SK-N-SH treated with all-trans-retinoic acid at 6 μM for 48 hours (cell line): ENCODE measurements at regions not wholly inside any gene's neighbourhood (a gene's known extent, or its start where the extent isn't known, plus 50 kb on each side); places are given as distances from the start of the nearest gene placed in this dataset.

ENCODE experiments used
- ATAC-seq: fragments of 200-7000 bp; cut with Tn5 transposase; 3 replicates; pipeline ENCODE4 v1.9.1; 2020; ENCODE audit warnings: mild to moderate bottlenecking, moderate library complexity
- ARNTL ChIP-seq: fragments of 450-650 bp; formaldehyde crosslinking; IDR thresholded peaks from 2 replicates; pipeline ENCODE4 v1.5.0; 2020; ENCODE audit warnings: low read depth, mild to moderate bottlenecking, moderate library complexity, borderline replicate concordance
- BACH2 ChIP-seq: fragments of 250-450 bp; sonication (Bioruptor Pico); IDR thresholded peaks from 2 replicates; pipeline ENCODE4 v1.9.0; 2021; ENCODE audit warnings: mild to moderate bottlenecking, borderline replicate concordance
- CREB5 ChIP-seq: fragments of 250-450 bp; sonication (Bioruptor Pico); IDR thresholded peaks from 2 replicates; pipeline ENCODE4 v1.5.1; 2020; ENCODE audit warnings: low read depth, mild to moderate bottlenecking, moderate library complexity
- CSDC2 ChIP-seq: fragments of 250-450 bp; sonication (Bioruptor Pico); IDR thresholded peaks from 2 replicates; pipeline ENCODE4 v1.5.0; 2020; ENCODE audit warnings: mild to moderate bottlenecking, moderate library complexity
- ESRRG ChIP-seq: fragments of 250-450 bp; sonication (Bioruptor Pico); IDR thresholded peaks from 2 replicates; pipeline ENCODE4 v1.6.1; 2021; ENCODE audit warnings: mild to moderate bottlenecking
- GLIS3 ChIP-seq: fragments of 250-450 bp; sonication (Bioruptor Pico); IDR thresholded peaks from 2 replicates; pipeline ENCODE4 v1.5.0; 2020; ENCODE audit warnings: mild to moderate bottlenecking, moderate library complexity
- OSR1 ChIP-seq: fragments of 250-450 bp; sonication (Bioruptor Pico); IDR thresholded peaks from 2 replicates; pipeline ENCODE4 v1.8.0; 2022; ENCODE audit warnings: moderate library complexity, mild to moderate bottlenecking, inconsistent platforms
- POU6F1 ChIP-seq: fragments of 250-450 bp; sonication (Bioruptor Pico); IDR thresholded peaks from 2 replicates; pipeline ENCODE4 v1.8.0; 2021; ENCODE audit warnings: low read depth, mild to moderate bottlenecking, moderate library complexity, borderline replicate concordance
- RARB ChIP-seq: fragments of 250-450 bp; sonication (Bioruptor Pico); IDR thresholded peaks from 2 replicates; pipeline ENCODE4 v1.8.0; 2021; ENCODE audit warnings: mild to moderate bottlenecking, moderate library complexity
- SNAI2 ChIP-seq: fragments of 250-450 bp; sonication (Bioruptor Pico); IDR thresholded peaks from 2 replicates; pipeline ENCODE4 v1.5.0; 2020; ENCODE audit warnings: mild to moderate bottlenecking, moderate library complexity
- TCF4 ChIP-seq: fragments of 250-450 bp; sonication (Bioruptor Pico); IDR thresholded peaks from 2 replicates; pipeline ENCODE4 v1.8.0; 2021; ENCODE audit warnings: mild to moderate bottlenecking, moderate library complexity, borderline replicate concordance
- TSHZ2 ChIP-seq: fragments of 250-450 bp; sonication (Bioruptor Pico); IDR thresholded peaks from 2 replicates; pipeline ENCODE4 v1.5.0; 2020; ENCODE audit warnings: mild to moderate bottlenecking, moderate library complexity
- ZC3H10 ChIP-seq: fragments of 250-450 bp; sonication (Bioruptor Pico); IDR thresholded peaks from 2 replicates; pipeline ENCODE4 v1.5.1; 2021; ENCODE audit warnings: mild to moderate bottlenecking, moderate library complexity
- ZFP3 ChIP-seq: fragments of 250-450 bp; sonication (Bioruptor Pico); IDR thresholded peaks from 2 replicates; pipeline ENCODE4 v1.5.0; 2020; ENCODE audit warnings: mild to moderate bottlenecking, moderate library complexity
- ZFP30 ChIP-seq: fragments of 450-650 bp; formaldehyde crosslinking; IDR thresholded peaks from 2 replicates; pipeline ENCODE4 v1.5.0; 2022; ENCODE audit warnings: mild to moderate bottlenecking, moderate library complexity
- ZNF565 ChIP-seq: fragments of 450-650 bp; formaldehyde crosslinking; conservative IDR thresholded peaks from 2 replicates; pipeline ENCODE4 v1.5.0; 2020; ENCODE audit warnings: low read depth, mild to moderate bottlenecking, moderate library complexity
- ZNF8 ChIP-seq: fragments of 450-650 bp; formaldehyde crosslinking; IDR thresholded peaks from 2 replicates; pipeline ENCODE4 v1.5.0; 2020; ENCODE audit warnings: mild to moderate bottlenecking, moderate library complexity
- TF ChIP-seq, protein P1 (sequence below): fragments of 250-450 bp; sonication (Bioruptor Pico); IDR thresholded peaks from 2 replicates; pipeline ENCODE4 v1.5.1; 2021; ENCODE audit warnings: mild to moderate bottlenecking, moderate library complexity
- TF ChIP-seq, protein P2 (sequence below): fragments of 250-450 bp; sonication (Bioruptor Pico); IDR thresholded peaks from 2 replicates; pipeline ENCODE4 v1.8.0; 2020; ENCODE audit warnings: mild to moderate bottlenecking, moderate library complexity, borderline replicate concordance

GRCh38 chr16:86213437-86214205 is 296.7 kb upstream of the FOXF1 start:
- TF ChIP-seq TSHZ2 (no peak), POU6F1 (CRISPR knock-in tag) (no peak), OSR1 (CRISPR knock-in tag) (no peak), ZNF565 (CRISPR knock-in tag) (no peak), GLIS3 (CRISPR knock-in tag) (no peak), ZC3H10 (CRISPR knock-in tag) (no peak), ESRRG (CRISPR knock-in tag) (no peak)
- TF ChIP-seq, protein P1, sequence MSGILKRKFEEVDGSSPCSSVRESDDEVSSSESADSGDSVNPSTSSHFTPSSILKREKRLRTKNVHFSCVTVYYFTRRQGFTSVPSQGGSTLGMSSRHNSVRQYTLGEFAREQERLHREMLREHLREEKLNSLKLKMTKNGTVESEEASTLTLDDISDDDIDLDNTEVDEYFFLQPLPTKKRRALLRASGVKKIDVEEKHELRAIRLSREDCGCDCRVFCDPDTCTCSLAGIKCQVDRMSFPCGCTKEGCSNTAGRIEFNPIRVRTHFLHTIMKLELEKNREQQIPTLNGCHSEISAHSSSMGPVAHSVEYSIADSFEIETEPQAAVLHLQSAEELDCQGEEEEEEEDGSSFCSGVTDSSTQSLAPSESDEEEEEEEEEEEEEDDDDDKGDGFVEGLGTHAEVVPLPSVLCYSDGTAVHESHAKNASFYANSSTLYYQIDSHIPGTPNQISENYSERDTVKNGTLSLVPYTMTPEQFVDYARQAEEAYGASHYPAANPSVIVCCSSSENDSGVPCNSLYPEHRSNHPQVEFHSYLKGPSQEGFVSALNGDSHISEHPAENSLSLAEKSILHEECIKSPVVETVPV (CRISPR knock-in tag), result no peak
- TF ChIP-seq, all 23 proteins: peak for 0
- no peak for ATAC-seq

DNA sequence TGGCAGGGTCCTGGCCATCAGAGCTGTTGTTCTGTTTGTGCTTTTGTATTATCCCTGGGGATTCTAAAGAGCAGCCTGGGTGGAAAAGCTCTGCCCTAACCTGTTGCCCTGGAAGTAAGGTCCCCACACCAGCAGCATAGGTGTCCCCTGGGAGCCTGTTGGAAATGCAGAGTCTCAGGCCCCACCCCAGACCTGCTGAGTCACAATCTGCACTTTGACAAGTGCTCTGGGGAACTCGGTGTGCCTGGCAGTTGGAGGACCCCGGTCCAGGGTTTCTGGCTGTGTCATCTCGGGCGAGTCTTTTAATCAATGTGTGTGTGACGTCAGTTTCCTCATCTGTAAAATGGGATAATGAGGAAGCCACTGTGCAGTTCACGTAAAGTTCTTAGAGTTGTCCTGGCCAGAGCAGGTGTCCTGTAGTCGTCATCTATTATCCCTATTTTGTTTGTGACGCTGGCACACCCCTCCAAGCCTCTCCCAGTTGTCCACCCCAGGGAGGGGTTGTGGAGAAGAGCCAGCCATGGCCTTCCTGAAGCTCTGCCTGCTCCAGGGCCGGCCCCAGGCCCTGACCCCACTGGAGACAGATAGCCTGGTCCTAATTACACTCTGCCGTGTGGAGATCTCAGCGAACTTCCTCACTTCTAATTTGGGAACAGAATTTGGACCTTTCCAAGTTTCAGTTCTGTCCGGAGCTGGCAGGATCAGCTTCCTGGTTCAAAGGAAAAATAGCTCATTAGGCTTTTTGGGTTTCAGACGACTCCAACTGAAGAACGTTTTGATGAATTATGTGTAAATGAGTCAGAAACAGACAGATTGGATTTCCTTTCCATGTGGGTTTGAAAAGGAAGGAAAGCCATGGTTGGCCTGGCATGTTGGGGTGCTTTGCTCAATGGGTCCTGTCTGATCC is 295.7 kb upstream of the FOXF1 start:
- no peak for TF ChIP-seq GLIS3 (CRISPR knock-in tag)
- no peak for TF ChIP-seq ZFP3 (CRISPR knock-in tag)
- no peak for TF ChIP-seq ARNTL (CRISPR knock-in tag)
- no peak for TF ChIP-seq ZC3H10 (CRISPR knock-in tag)
- no peak for TF ChIP-seq CSDC2
- no peak for TF ChIP-seq ZNF8
- no peak for TF ChIP-seq ESRRG (CRISPR knock-in tag)
- TF ChIP-seq TCF4 (CRISPR knock-in tag), result no peak
- TF ChIP-seq RARB (CRISPR knock-in tag), result no peak
- TF ChIP-seq, protein P2, sequence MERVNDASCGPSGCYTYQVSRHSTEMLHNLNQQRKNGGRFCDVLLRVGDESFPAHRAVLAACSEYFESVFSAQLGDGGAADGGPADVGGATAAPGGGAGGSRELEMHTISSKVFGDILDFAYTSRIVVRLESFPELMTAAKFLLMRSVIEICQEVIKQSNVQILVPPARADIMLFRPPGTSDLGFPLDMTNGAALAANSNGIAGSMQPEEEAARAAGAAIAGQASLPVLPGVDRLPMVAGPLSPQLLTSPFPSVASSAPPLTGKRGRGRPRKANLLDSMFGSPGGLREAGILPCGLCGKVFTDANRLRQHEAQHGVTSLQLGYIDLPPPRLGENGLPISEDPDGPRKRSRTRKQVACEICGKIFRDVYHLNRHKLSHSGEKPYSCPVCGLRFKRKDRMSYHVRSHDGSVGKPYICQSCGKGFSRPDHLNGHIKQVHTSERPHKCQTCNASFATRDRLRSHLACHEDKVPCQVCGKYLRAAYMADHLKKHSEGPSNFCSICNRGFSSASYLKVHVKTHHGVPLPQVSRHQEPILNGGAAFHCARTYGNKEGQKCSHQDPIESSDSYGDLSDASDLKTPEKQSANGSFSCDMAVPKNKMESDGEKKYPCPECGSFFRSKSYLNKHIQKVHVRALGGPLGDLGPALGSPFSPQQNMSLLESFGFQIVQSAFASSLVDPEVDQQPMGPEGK, result no peak
- no peak for TF ChIP-seq ZNF565 (CRISPR knock-in tag)
- TF ChIP-seq SNAI2 (CRISPR knock-in tag), result no peak
- TF ChIP-seq BACH2 (CRISPR knock-in tag), result no peak
- TF ChIP-seq CREB5 (CRISPR knock-in tag), result no peak
- TF ChIP-seq TSHZ2, result no peak
- no peak for TF ChIP-seq ZFP30 (CRISPR knock-in tag)
- ATAC-seq, result no peak
